ENCODE measurements at regions not wholly inside any gene's neighbourhood (a gene's known extent, or its start where the extent isn't known, plus 50 kb on each side); places are given as distances from the start of the nearest gene placed in this dataset.

GRCh38 chr12:28104316-28104715, 85.9 kb upstream of the CCDC91 start:
- TF ChIP-seq TCF12 (IDR thresholded peaks at IDR 0.05; ENCODE audit: low read depth) (no peak), TAF1 (IDR thresholded peaks at IDR 0.05; ENCODE audit: low read depth) (no peak), USF1 (IDR thresholded peaks at IDR 0.05) (no peak), EP300 (IDR thresholded peaks at IDR 0.05; ENCODE audit: borderline replicate concordance) (no peak), ZBTB7A (IDR thresholded peaks at IDR 0.05; ENCODE audit: low read depth) (no peak), TEAD4 (IDR thresholded peaks at IDR 0.05) (no peak), FOXM1 (IDR thresholded peaks at IDR 0.05; ENCODE audit: borderline replicate concordance, low read depth) (no peak), CREB1 (IDR thresholded peaks at IDR 0.05; ENCODE audit: low read depth) (no peak), RAD21 (IDR thresholded peaks at IDR 0.05; ENCODE audit: low read depth) (no peak), EGR1 (IDR thresholded peaks at IDR 0.05) (no peak), NFIC (IDR thresholded peaks at IDR 0.05) (no peak), CEBPB (IDR thresholded peaks at IDR 0.05) (no peak), YY1 (IDR thresholded peaks at IDR 0.05; ENCODE audit: low read depth) (no peak)
- TF ChIP-seq, protein P1, sequence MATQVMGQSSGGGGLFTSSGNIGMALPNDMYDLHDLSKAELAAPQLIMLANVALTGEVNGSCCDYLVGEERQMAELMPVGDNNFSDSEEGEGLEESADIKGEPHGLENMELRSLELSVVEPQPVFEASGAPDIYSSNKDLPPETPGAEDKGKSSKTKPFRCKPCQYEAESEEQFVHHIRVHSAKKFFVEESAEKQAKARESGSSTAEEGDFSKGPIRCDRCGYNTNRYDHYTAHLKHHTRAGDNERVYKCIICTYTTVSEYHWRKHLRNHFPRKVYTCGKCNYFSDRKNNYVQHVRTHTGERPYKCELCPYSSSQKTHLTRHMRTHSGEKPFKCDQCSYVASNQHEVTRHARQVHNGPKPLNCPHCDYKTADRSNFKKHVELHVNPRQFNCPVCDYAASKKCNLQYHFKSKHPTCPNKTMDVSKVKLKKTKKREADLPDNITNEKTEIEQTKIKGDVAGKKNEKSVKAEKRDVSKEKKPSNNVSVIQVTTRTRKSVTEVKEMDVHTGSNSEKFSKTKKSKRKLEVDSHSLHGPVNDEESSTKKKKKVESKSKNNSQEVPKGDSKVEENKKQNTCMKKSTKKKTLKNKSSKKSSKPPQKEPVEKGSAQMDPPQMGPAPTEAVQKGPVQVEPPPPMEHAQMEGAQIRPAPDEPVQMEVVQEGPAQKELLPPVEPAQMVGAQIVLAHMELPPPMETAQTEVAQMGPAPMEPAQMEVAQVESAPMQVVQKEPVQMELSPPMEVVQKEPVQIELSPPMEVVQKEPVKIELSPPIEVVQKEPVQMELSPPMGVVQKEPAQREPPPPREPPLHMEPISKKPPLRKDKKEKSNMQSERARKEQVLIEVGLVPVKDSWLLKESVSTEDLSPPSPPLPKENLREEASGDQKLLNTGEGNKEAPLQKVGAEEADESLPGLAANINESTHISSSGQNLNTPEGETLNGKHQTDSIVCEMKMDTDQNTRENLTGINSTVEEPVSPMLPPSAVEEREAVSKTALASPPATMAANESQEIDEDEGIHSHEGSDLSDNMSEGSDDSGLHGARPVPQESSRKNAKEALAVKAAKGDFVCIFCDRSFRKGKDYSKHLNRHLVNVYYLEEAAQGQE (IDR thresholded peaks at IDR 0.05; ENCODE audit: low read depth) = no peak
- TF ChIP-seq, protein P2, sequence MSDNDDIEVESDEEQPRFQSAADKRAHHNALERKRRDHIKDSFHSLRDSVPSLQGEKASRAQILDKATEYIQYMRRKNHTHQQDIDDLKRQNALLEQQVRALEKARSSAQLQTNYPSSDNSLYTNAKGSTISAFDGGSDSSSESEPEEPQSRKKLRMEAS (IDR thresholded peaks at IDR 0.05) = no peak

GRCh38 chr12:28104903-28105864, 85.1 kb upstream of the CCDC91 start:
- TF ChIP-seq TEAD4 (IDR thresholded peaks at IDR 0.05) (no peak), TAF1 (IDR thresholded peaks at IDR 0.05; ENCODE audit: low read depth) (no peak), ZBTB7A (IDR thresholded peaks at IDR 0.05; ENCODE audit: low read depth) (no peak), NFIC (IDR thresholded peaks at IDR 0.05) (no peak), YY1 (IDR thresholded peaks at IDR 0.05; ENCODE audit: low read depth) (no peak), CEBPB (IDR thresholded peaks at IDR 0.05) (no peak), EGR1 (IDR thresholded peaks at IDR 0.05) (no peak), FOXM1 (IDR thresholded peaks at IDR 0.05; ENCODE audit: borderline replicate concordance, low read depth) (no peak), TCF12 (IDR thresholded peaks at IDR 0.05; ENCODE audit: low read depth) (no peak), EP300 (IDR thresholded peaks at IDR 0.05; ENCODE audit: borderline replicate concordance) (no peak), CREB1 (IDR thresholded peaks at IDR 0.05; ENCODE audit: low read depth) (no peak), USF1 (IDR thresholded peaks at IDR 0.05) (no peak)
- TF ChIP-seq, protein P1 (IDR thresholded peaks at IDR 0.05; ENCODE audit: low read depth) = no peak
- TF ChIP-seq, protein P2 (IDR thresholded peaks at IDR 0.05) = no peak

- TF ChIP-seq CEBPB (IDR thresholded peaks at IDR 0.05) (no peak), CREB1 (IDR thresholded peaks at IDR 0.05; ENCODE audit: low read depth) (no peak), YY1 (IDR thresholded peaks at IDR 0.05; ENCODE audit: low read depth) (no peak), EP300 (IDR thresholded peaks at IDR 0.05; ENCODE audit: borderline replicate concordance) (no peak)
Measured at GRCh38 chr12:28107679-28108078, 82.6 kb upstream of the CCDC91 start.

DNA sequence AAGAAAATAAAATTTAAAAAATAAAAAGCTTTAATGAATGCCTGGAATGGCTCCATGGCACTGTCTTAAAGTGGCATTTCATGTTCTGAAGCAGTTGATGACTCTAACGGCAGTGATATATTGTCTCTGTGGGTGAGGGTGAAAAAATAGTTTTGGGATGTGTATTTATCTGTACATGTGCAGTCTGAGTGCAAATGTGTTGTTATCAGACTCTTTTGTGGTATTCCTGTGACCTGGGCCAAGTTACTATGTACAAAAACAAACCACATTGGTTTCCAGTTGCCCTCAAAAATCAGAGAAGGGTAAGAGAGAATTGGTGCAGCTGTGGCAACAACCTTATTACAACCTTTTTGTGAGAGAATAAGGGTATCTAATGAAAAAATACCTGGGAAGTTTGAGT, 81.7 kb upstream of the CCDC91 start:
- TF ChIP-seq FOXM1 (IDR thresholded peaks at IDR 0.05; ENCODE audit: borderline replicate concordance, low read depth) = no peak
- TF ChIP-seq RAD21 (IDR thresholded peaks at IDR 0.05; ENCODE audit: low read depth) = no peak
- no peak for TF ChIP-seq CEBPB (IDR thresholded peaks at IDR 0.05)
- no peak for TF ChIP-seq TAF1 (IDR thresholded peaks at IDR 0.05; ENCODE audit: low read depth)
- TF ChIP-seq NFIC (IDR thresholded peaks at IDR 0.05) = no peak
- no peak for TF ChIP-seq YY1 (IDR thresholded peaks at IDR 0.05; ENCODE audit: low read depth)
- TF ChIP-seq EP300 (IDR thresholded peaks at IDR 0.05; ENCODE audit: borderline replicate concordance) = no peak
- TF ChIP-seq EGR1 (IDR thresholded peaks at IDR 0.05) = no peak
- TF ChIP-seq, protein P1 (IDR thresholded peaks at IDR 0.05; ENCODE audit: low read depth) = no peak
- TF ChIP-seq TCF12 (IDR thresholded peaks at IDR 0.05; ENCODE audit: low read depth) = no peak
- TF ChIP-seq ZBTB7A (IDR thresholded peaks at IDR 0.05; ENCODE audit: low read depth) = no peak
- TF ChIP-seq USF1 (IDR thresholded peaks at IDR 0.05) = no peak
- TF ChIP-seq, protein P2 (IDR thresholded peaks at IDR 0.05) = no peak
- TF ChIP-seq TEAD4 (IDR thresholded peaks at IDR 0.05) = no peak
- no peak for TF ChIP-seq CREB1 (IDR thresholded peaks at IDR 0.05; ENCODE audit: low read depth)

Measured in Ishikawa (cell line).